ENCODE measurements at regions not wholly inside any gene's neighbourhood (a gene's known extent, or its start where the extent isn't known, plus 50 kb on each side); places are given as distances from the start of the nearest gene placed in this dataset.

- TF ChIP-seq CTCF (IDR thresholded peaks at IDR 0.05 in 8 of 11, conservative IDR thresholded peaks at IDR 0.05 in 3 of 11) = no peak
- TF ChIP-seq POLR2A (IDR thresholded peaks at IDR 0.05) = no peak
Measured at GRCh38 chr15:98385752-98386381, 262.5 kb upstream of the IGF1R start.

All from spleen (tissue), 7 donors.